ENCODE measurements at regions not wholly inside any gene's neighbourhood (a gene's known extent, or its start where the extent isn't known, plus 50 kb on each side); places are given as distances from the start of the nearest gene placed in this dataset.

DNA sequence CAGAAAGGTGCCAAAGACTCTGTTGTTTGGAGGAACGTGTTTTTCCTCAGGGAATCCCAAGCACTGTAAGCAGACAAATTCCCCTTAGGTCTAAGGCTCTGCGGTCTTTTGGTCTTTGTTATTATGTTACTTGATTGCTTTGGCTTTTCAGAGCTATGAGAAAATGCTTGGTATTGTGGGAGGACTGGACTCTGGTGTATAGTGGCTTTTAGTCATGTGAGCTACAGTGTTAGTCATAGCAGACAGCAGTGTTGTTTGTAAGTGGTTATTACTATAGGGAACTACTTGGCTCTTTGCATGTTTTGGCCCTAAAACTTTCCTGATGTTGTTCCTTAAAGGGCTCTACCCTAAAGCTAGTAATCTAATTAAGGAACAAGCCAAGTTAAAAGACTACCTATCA lies 956.2 kb upstream of the LRATD1 start:
- DNase-seq (ENCODE audit: low spot score) (no peak), ATAC-seq (peak; percentile 36)
- TF ChIP-seq, protein P1, sequence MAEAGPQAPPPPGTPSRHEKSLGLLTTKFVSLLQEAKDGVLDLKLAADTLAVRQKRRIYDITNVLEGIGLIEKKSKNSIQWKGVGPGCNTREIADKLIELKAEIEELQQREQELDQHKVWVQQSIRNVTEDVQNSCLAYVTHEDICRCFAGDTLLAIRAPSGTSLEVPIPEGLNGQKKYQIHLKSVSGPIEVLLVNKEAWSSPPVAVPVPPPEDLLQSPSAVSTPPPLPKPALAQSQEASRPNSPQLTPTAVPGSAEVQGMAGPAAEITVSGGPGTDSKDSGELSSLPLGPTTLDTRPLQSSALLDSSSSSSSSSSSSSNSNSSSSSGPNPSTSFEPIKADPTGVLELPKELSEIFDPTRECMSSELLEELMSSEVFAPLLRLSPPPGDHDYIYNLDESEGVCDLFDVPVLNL (CRISPR knock-in tag; IDR thresholded peaks at IDR 0.05; ENCODE audit: borderline replicate concordance, low read depth): no peak
- TF ChIP-seq, protein P2, sequence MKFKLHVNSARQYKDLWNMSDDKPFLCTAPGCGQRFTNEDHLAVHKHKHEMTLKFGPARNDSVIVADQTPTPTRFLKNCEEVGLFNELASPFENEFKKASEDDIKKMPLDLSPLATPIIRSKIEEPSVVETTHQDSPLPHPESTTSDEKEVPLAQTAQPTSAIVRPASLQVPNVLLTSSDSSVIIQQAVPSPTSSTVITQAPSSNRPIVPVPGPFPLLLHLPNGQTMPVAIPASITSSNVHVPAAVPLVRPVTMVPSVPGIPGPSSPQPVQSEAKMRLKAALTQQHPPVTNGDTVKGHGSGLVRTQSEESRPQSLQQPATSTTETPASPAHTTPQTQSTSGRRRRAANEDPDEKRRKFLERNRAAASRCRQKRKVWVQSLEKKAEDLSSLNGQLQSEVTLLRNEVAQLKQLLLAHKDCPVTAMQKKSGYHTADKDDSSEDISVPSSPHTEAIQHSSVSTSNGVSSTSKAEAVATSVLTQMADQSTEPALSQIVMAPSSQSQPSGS (CRISPR knock-in tag; IDR thresholded peaks at IDR 0.05; ENCODE audit: borderline replicate concordance, low read depth): no peak
- TF ChIP-seq, protein P3, sequence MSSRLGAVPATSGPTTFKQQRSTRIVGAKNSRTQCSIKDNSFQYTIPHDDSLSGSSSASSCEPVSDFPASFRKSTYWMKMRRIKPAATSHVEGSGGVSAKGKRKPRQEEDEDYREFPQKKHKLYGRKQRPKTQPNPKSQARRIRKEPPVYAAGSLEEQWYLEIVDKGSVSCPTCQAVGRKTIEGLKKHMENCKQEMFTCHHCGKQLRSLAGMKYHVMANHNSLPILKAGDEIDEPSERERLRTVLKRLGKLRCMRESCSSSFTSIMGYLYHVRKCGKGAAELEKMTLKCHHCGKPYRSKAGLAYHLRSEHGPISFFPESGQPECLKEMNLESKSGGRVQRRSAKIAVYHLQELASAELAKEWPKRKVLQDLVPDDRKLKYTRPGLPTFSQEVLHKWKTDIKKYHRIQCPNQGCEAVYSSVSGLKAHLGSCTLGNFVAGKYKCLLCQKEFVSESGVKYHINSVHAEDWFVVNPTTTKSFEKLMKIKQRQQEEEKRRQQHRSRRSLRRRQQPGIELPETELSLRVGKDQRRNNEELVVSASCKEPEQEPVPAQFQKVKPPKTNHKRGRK (CRISPR knock-in tag; IDR thresholded peaks at IDR 0.05; ENCODE audit: borderline replicate concordance): no peak
- TF ChIP-seq, protein P4, sequence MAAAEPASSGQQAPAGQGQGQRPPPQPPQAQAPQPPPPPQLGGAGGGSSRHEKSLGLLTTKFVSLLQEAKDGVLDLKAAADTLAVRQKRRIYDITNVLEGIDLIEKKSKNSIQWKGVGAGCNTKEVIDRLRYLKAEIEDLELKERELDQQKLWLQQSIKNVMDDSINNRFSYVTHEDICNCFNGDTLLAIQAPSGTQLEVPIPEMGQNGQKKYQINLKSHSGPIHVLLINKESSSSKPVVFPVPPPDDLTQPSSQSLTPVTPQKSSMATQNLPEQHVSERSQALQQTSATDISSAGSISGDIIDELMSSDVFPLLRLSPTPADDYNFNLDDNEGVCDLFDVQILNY (CRISPR knock-in tag; IDR thresholded peaks at IDR 0.05): no peak
- TF ChIP-seq ZNF232 (CRISPR knock-in tag; IDR thresholded peaks at IDR 0.05) (no peak), ZNF671 (CRISPR knock-in tag; IDR thresholded peaks at IDR 0.05) (no peak), ZBTB21 (CRISPR knock-in tag; IDR thresholded peaks at IDR 0.05; ENCODE audit: borderline replicate concordance) (no peak)
- Mint-ChIP-seq H3K36me3 (no peaks in the 10 kb centered on the region), H3K4me3 (no peak overlapping the region), H3K27me3 (ENCODE audit: low read depth) (peaks cover 96% of the 10 kb centered on the region), H3K27ac (no peak overlapping the region), H3K9me3 (peaks cover 3% of the 10 kb centered on the region), H3K4me1 (peaks cover 7% of the 10 kb centered on the region; the same call in 1 of the 2 replicates)
- CTCF ChIA-PET: no interaction called here
- POLR2A ChIA-PET: no interaction called here

DNA sequence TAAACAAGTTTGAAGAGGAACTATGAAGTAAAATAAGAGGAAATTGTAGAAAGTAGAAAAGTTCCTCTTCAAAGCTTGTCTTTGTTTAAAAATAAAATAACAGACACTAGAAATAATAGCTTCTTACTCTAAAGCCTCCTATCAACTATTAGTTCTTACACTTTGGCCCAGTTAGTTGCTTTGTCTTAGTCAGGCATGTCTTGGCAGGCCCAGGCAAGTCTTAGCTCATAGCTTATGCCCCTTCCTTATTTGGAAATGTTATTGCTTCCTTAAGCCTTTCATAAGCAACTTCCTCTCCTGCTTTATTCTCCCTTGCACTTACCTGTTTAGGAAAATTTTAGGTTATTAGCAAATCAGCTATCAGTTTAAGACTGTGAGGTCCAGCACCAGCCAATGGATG lies 950.6 kb upstream of the LRATD1 start:
- TF ChIP-seq, protein P3 (CRISPR knock-in tag; IDR thresholded peaks at IDR 0.05; ENCODE audit: borderline replicate concordance): no peak
- no peak for TF ChIP-seq ZNF263 (CRISPR knock-in tag; IDR thresholded peaks at IDR 0.05; ENCODE audit: low read depth)
- no peak for TF ChIP-seq SMAD4 (CRISPR knock-in tag; IDR thresholded peaks at IDR 0.05)
- TF ChIP-seq, protein P5, sequence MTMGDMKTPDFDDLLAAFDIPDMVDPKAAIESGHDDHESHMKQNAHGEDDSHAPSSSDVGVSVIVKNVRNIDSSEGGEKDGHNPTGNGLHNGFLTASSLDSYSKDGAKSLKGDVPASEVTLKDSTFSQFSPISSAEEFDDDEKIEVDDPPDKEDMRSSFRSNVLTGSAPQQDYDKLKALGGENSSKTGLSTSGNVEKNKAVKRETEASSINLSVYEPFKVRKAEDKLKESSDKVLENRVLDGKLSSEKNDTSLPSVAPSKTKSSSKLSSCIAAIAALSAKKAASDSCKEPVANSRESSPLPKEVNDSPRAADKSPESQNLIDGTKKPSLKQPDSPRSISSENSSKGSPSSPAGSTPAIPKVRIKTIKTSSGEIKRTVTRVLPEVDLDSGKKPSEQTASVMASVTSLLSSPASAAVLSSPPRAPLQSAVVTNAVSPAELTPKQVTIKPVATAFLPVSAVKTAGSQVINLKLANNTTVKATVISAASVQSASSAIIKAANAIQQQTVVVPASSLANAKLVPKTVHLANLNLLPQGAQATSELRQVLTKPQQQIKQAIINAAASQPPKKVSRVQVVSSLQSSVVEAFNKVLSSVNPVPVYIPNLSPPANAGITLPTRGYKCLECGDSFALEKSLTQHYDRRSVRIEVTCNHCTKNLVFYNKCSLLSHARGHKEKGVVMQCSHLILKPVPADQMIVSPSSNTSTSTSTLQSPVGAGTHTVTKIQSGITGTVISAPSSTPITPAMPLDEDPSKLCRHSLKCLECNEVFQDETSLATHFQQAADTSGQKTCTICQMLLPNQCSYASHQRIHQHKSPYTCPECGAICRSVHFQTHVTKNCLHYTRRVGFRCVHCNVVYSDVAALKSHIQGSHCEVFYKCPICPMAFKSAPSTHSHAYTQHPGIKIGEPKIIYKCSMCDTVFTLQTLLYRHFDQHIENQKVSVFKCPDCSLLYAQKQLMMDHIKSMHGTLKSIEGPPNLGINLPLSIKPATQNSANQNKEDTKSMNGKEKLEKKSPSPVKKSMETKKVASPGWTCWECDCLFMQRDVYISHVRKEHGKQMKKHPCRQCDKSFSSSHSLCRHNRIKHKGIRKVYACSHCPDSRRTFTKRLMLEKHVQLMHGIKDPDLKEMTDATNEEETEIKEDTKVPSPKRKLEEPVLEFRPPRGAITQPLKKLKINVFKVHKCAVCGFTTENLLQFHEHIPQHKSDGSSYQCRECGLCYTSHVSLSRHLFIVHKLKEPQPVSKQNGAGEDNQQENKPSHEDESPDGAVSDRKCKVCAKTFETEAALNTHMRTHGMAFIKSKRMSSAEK (CRISPR knock-in tag; IDR thresholded peaks at IDR 0.05; ENCODE audit: borderline replicate concordance): no peak
- TF ChIP-seq, protein P6, sequence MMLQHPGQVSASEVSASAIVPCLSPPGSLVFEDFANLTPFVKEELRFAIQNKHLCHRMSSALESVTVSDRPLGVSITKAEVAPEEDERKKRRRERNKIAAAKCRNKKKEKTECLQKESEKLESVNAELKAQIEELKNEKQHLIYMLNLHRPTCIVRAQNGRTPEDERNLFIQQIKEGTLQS (CRISPR knock-in tag; conservative IDR thresholded peaks at IDR 0.05): no peak
- Mint-ChIP-seq H3K9me3 (peaks cover 47% of the 10 kb centered on the region), H3K27ac (no peak overlapping the region), H3K27me3 (ENCODE audit: low read depth) (peaks cover 84% of the 10 kb centered on the region), H3K4me1 (peaks cover 10% of the 10 kb centered on the region), H3K4me3 (no peak overlapping the region), H3K36me3 (peaks cover 36% of the 10 kb centered on the region)
- CTCF ChIA-PET: no interaction called here
- DNase-seq (ENCODE audit: low spot score) (no peak), ATAC-seq (no peak)
- POLR2A ChIA-PET: no interaction called here

All from WTC11 (cell line).